Tibial nerve (tissue), 4 donors: ENCODE measurements at regions not wholly inside any gene's neighbourhood (a gene's known extent, or its start where the extent isn't known, plus 50 kb on each side); places are given as distances from the start of the nearest gene placed in this dataset.

Experiments
- DNase-seq, 2 donors: peaks; one replicate each; pipeline ENCODE4 v3.0.0-alpha.2; 2019; ENCODE audit warnings: low spot score in 2 of 2
- H3K27ac ChIP-seq, 4 donors: fragments of 200-600 bp; sonication (generic) in 3 of 4; one replicate each; pipeline ENCODE4 v1.5.1; 2017 to 2019; ENCODE audit warnings: mild to moderate bottlenecking in 1 of 4
- H3K27me3 ChIP-seq, 2 donors: fragments of 200-600 bp; sonication (generic) in 1 of 2; one replicate each; pipeline versions ENCODE4 v1.5.1 to v1.6.0; 2017 to 2019
- H3K36me3 ChIP-seq, 3 donors: fragments of 200-600 bp; sonication (generic); one replicate each; pipeline ENCODE4 v1.5.1; 2018 to 2019
- H3K4me1 ChIP-seq, 4 donors: fragments of 200-600 bp; sonication (generic) in 3 of 4; one replicate each; pipeline ENCODE4 v1.5.1; 2017 to 2019
- H3K4me3 ChIP-seq, 4 donors: fragments of 200-600 bp; sonication (generic) in 3 of 4; one replicate each; pipeline ENCODE4 v1.5.1; 2017 to 2019; ENCODE audit warnings: mild to moderate bottlenecking in 1 of 4, moderate library complexity in 1 of 4
- H3K9me3 ChIP-seq, 4 donors: fragments of 200-600 bp; sonication (generic) in 3 of 4; one replicate each; pipeline ENCODE4 v1.5.1; 2017 to 2019
- CTCF ChIP-seq, 5 experiments: fragments of 200-600 bp in 3 of 5; fragments of 450-650 bp in 2 of 5; sonication (generic) in 3 of 5; IDR thresholded peaks; one replicate each; pipeline ENCODE4 v1.5.1; 2016 to 2019; ENCODE audit warnings: antibody characterized with exemption in 5 of 5, mild to moderate bottlenecking in 3 of 5, moderate library complexity in 2 of 5
- EP300 ChIP-seq, 2 donors: sonication (generic); formaldehyde crosslinking; IDR thresholded peaks; one replicate each; pipeline ENCODE4 v1.6.1; 2017; ENCODE audit warnings: antibody characterized with exemption in 2 of 2, mild to moderate bottlenecking in 1 of 2
- POLR2A ChIP-seq, 2 donors: fragments of 450-650 bp; IDR thresholded peaks; one replicate each; pipeline ENCODE4 v1.6.1; 2017; ENCODE audit warnings: antibody characterized with exemption in 2 of 2, mild to moderate bottlenecking in 2 of 2, moderate library complexity in 2 of 2
- WGBS, 2 donors: methylation state at CpG; one replicate each; pipeline ENCODE4 v1.1.5; 2018; 5-methylcytosine and 5-hydroxymethylcytosine counted together

GRCh38 chr3:64856977-64857516, 169.2 kb upstream of the ADAMTS9 start:
- Histone ChIP-seq H3K4me3 (no peak overlapping the region), H3K9me3 (no peaks in the 10 kb centered on the region), H3K4me1 (peaks cover 0 to 42% (median 16%) of the 10 kb centered on the region in 4 donors), H3K27ac (no peak overlapping the region), H3K27me3 (no peaks in the 10 kb centered on the region), H3K36me3 (no peaks in the 10 kb centered on the region)
- TF ChIP-seq POLR2A (IDR thresholded peaks at IDR 0.05): no peak
- TF ChIP-seq EP300 (IDR thresholded peaks at IDR 0.05): no peak
- TF ChIP-seq CTCF (IDR thresholded peaks at IDR 0.05): no peak
- DNase-seq: no peak
- WGBS, 2 donors: 79 to 81% methylated on average over 3 of the region's 3 CpGs

- TF ChIP-seq CTCF (IDR thresholded peaks at IDR 0.05) (no peak), EP300 (IDR thresholded peaks at IDR 0.05) (no peak)
- H3K27ac ChIP-seq: no peak overlapping the region
- H3K27me3 ChIP-seq: no peaks in the 10 kb centered on the region
- no peaks in the 10 kb centered on the region for H3K9me3 ChIP-seq
- DNase-seq: no peak
- 90 to 95% methylated on average over 1 of the region's 1 CpG for WGBS, 2 donors
- no peak overlapping the region for H3K4me3 ChIP-seq
- H3K4me1 ChIP-seq: peaks cover 0 to 34% (median 12%) of the 10 kb centered on the region in 4 donors
- H3K36me3 ChIP-seq: no peaks in the 10 kb centered on the region
Observed at GRCh38 chr3:64856106-64856505, 168.3 kb upstream of the ADAMTS9 start.

DNA sequence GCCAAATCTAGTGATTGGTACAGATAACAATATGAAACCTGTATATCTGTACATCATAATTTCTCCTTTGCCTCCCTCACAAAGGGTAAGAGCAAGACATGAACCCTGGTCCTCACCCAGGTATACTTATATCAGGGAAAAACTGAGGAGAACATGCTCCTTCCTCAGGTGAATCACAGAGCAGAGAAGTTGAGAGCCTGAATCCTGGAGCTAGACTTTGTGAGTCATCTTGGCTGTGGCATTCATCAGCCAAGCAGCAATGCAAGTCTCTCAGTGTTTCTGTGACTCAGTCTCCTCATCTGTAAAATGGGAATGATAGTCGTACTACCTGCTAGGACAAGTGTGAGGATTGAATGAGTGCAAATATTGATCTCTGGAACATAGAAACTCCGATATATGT, 165.7 kb upstream of the ADAMTS9 start:
- 97 to 100% methylated on average over 2 of the region's 2 CpGs for WGBS, 2 donors
- H3K9me3 ChIP-seq: no peaks in the 10 kb centered on the region
- no peak for TF ChIP-seq POLR2A (IDR thresholded peaks at IDR 0.05)
- no peak for TF ChIP-seq EP300 (IDR thresholded peaks at IDR 0.05)
- no peak for TF ChIP-seq CTCF (IDR thresholded peaks at IDR 0.05)
- no peak overlapping the region for H3K4me3 ChIP-seq
- no peaks in the 10 kb centered on the region for H3K27me3 ChIP-seq
- no peaks in the 10 kb centered on the region for H3K36me3 ChIP-seq
- no peak for DNase-seq
- no peak overlapping the region for H3K27ac ChIP-seq
- H3K4me1 ChIP-seq: peaks cover 0 to 19% (median 0%) of the 10 kb centered on the region in 4 donors

DNA sequence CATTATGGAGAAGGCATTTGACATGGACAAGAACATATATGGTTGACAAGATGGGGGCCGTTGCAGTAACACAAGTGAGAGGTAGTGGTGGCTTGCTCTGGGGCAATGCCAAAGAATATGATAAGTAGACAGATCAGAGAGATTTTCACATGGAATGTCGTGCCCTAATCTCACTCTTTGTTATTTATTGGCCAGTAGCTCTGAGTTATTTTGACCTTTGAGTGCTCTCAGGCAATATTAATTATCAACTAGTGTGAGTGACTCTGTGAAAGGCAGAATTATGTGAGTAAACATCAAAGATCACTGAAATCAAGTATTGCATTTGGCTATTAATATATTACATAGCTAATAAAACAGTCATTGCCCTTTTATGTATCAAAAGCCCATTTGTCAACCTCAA, 164.9 kb upstream of the ADAMTS9 start:
- H3K36me3 ChIP-seq: no peaks in the 10 kb centered on the region
- WGBS, 2 donors: 52 to 64% methylated on average over 2 of the region's 2 CpGs
- TF ChIP-seq CTCF (IDR thresholded peaks at IDR 0.05): no peak
- no peak for TF ChIP-seq POLR2A (IDR thresholded peaks at IDR 0.05)
- no peak for TF ChIP-seq EP300 (IDR thresholded peaks at IDR 0.05)
- no peaks in the 10 kb centered on the region for H3K9me3 ChIP-seq
- H3K4me1 ChIP-seq: peaks cover 0 to 19% (median 0%) of the 10 kb centered on the region in 4 donors
- H3K27ac ChIP-seq: no peak overlapping the region
- no peak for DNase-seq
- no peaks in the 10 kb centered on the region for H3K27me3 ChIP-seq
- no peak overlapping the region for H3K4me3 ChIP-seq

- Histone ChIP-seq H3K36me3 (no peaks in the 10 kb centered on the region), H3K27ac (no peak overlapping the region), H3K4me1 (peaks cover 0 to 11% (median 0%) of the 10 kb centered on the region in 4 donors), H3K9me3 (no peaks in the 10 kb centered on the region), H3K4me3 (no peak overlapping the region), H3K27me3 (no peaks in the 10 kb centered on the region)
- TF ChIP-seq EP300 (IDR thresholded peaks at IDR 0.05): no peak
- TF ChIP-seq POLR2A (IDR thresholded peaks at IDR 0.05): no peak
- TF ChIP-seq CTCF (IDR thresholded peaks at IDR 0.05): no peak
- DNase-seq: no peak
- WGBS, 2 donors: 24 to 39% methylated on average over 4 of the region's 4 CpGs
Observed at GRCh38 chr3:64848822-64849221, 161.0 kb upstream of the ADAMTS9 start.
